ENCODE measurements at regions not wholly inside any gene's neighbourhood (a gene's known extent, or its start where the extent isn't known, plus 50 kb on each side); places are given as distances from the start of the nearest gene placed in this dataset.

GRCh38 chr11:92859156-92859690 is 110.2 kb upstream of the MTNR1B start (continued):
- TF ChIP-seq PBX3 (IDR thresholded peaks at IDR 0.05) (no peak), REST (IDR thresholded peaks at IDR 0.05; ENCODE audit: low read depth, low read length) (no peak), MAX (IDR thresholded peaks at IDR 0.05; ENCODE audit: low read depth) (no peak), POLR2AphosphoS5 (IDR thresholded peaks at IDR 0.05; ENCODE audit: low read depth, low read length) (no peak), CHD2 (IDR thresholded peaks at IDR 0.05; ENCODE audit: low read length, partially characterized antibody) (no peak)

- H3K9me2 ChIP-seq = no peaks in the 10 kb centered on the region
- 48% methylated on average over 3 of the region's 3 CpGs for WGBS (ENCODE audit: low lambda C conversion rate)
- H3K9me3 ChIP-seq = no peaks in the 10 kb centered on the region
- H3F3A ChIP-seq (replicated peaks; ENCODE audit: insufficient read depth) = no peaks in the 10 kb centered on the region
- peaks cover 0 to 2% of the 10 kb centered on the region in 2 experiments; a peak in 1 of 4 replicates for H3K4me1 ChIP-seq (ENCODE audit: control insufficient read depth in 1 of 2, insufficient read depth in 2 of 2, low read depth in 1 of 2, low read length in 1 of 2)
- no peaks in the 10 kb centered on the region for H3K27me3 ChIP-seq (ENCODE audit: insufficient read depth)
- H3K36me3 ChIP-seq (replicated peaks in 1 of 2; ENCODE audit: control insufficient read depth in 1 of 2, insufficient read depth in 2 of 2, low read length in 1 of 2) = no peaks in the 10 kb centered on the region
- H3K79me2 ChIP-seq (ENCODE audit: insufficient read depth) = no peaks in the 10 kb centered on the region
- no peak overlapping the region for H3K27ac ChIP-seq (ENCODE audit: low read depth in 2 of 2, low read length in 1 of 2)
- H3K9ac ChIP-seq = no peak overlapping the region
- H2AFZ ChIP-seq (ENCODE audit: low read depth) = no peak overlapping the region
- no peak for DNase-seq
- H3K4me3 ChIP-seq (ENCODE audit: low read depth in 2 of 2, low read length in 1 of 2) = no peak overlapping the region
- no peak overlapping the region for H3K4me2 ChIP-seq
- ChIA-PET POLR2A (no interaction called here), CTCF (interaction anchor here (1.0 kb wide), 1 partner anchor 37 kb away, joined by 3 read pairs; no protein-coding TSS in a partner anchor)
- H4K20me1 ChIP-seq (ENCODE audit: insufficient read depth) = no peaks in the 10 kb centered on the region
- no peak for TF ChIP-seq EP300 (IDR thresholded peaks at IDR 0.05; ENCODE audit: borderline replicate concordance in 1 of 2, low read depth in 1 of 2, low read length in 1 of 2)
- no peak for TF ChIP-seq ELF1 (IDR thresholded peaks at IDR 0.05)
- TF ChIP-seq SMC3 (IDR thresholded peaks at IDR 0.05; ENCODE audit: low read depth, low read length) = no peak
- no peak for TF ChIP-seq FOXM1 (IDR thresholded peaks at IDR 0.05; ENCODE audit: low read depth)
- TF ChIP-seq GABPA (IDR thresholded peaks at IDR 0.05; ENCODE audit: low read depth) = no peak
- TF ChIP-seq MEF2A (IDR thresholded peaks at IDR 0.05; ENCODE audit: borderline replicate concordance, low read depth) = no peak
- TF ChIP-seq RAD21 (IDR thresholded peaks at IDR 0.05; ENCODE audit: low read length) = no peak
These were observed 107.8 kb upstream of the MTNR1B start for GRCh38 chr11:92861634-92862033.

Data from SK-N-SH (cell line).